CD8-positive, alpha-beta memory T cell (primary cell): ENCODE measurements at regions not wholly inside any gene's neighbourhood (a gene's known extent, or its start where the extent isn't known, plus 50 kb on each side); places are given as distances from the start of the nearest gene placed in this dataset.

Experiments
- CTCF ChIA-PET: fragments of 350-600 bp; sonication (Branson Sonifier 250); formaldehyde crosslinking; loops from one replicate; lab custom pipeline; 2021; ENCODE audit warnings: antibody characterized with exemption; lab: Charles Lee
- POLR2A ChIA-PET: fragments of 350-600 bp; sonication (Branson Sonifier 250); formaldehyde crosslinking; loops from one replicate; lab custom pipeline; 2021; ENCODE audit warnings: antibody characterized with exemption; lab: Charles Lee
- DNase-seq, 5 donors: peaks; one replicate each; pipeline versions ENCODE4 v3.0.0 to v3.0.0-alpha.2; 2020 to 2022; ENCODE audit warnings: mixed read lengths in 1 of 5
- H3K27ac ChIP-seq: one replicate; pipeline ENCODE4 v1.7.0; 2013; ENCODE audit warnings: low read depth, mild to moderate bottlenecking, low read length, moderate library complexity
- H3K27me3 ChIP-seq: 2 replicates; pipeline ENCODE4 v1.7.0; 2013; ENCODE audit warnings: low read length, mild to moderate bottlenecking; ENCODE audit not compliant: insufficient read depth, poor library complexity, severe bottlenecking
- H3K36me3 ChIP-seq: 2 replicates; pipeline ENCODE4 v1.7.0; 2013; ENCODE audit warnings: mild to moderate bottlenecking, low read length, moderate library complexity; ENCODE audit not compliant: insufficient read depth
- H3K4me1 ChIP-seq: 2 replicates; pipeline ENCODE4 v1.7.0; 2013; ENCODE audit warnings: mild to moderate bottlenecking, low read length, moderate library complexity; ENCODE audit not compliant: insufficient read depth
- H3K4me3 ChIP-seq: 2 replicates; pipeline ENCODE4 v1.7.0; 2013; ENCODE audit warnings: mild to moderate bottlenecking, low read length
- H3K9me3 ChIP-seq: 2 replicates; pipeline ENCODE4 v1.7.0; 2013; ENCODE audit warnings: mild to moderate bottlenecking, low read length
- H3K27ac Mint-ChIP-seq, 8 donors: one replicate each; pipeline ENCODE4 v1.8.0; 2020 to 2021; ENCODE audit warnings: mixed read lengths in 8 of 8, mild to moderate bottlenecking in 6 of 8, inconsistent platforms in 3 of 8, moderate library complexity in 3 of 8
- H3K27me3 Mint-ChIP-seq, 2 donors: one replicate each; pipeline ENCODE4 v1.8.0; 2020 to 2021; ENCODE audit warnings: mixed read lengths in 2 of 2, mild to moderate bottlenecking in 1 of 2, moderate library complexity in 1 of 2
- H3K36me3 Mint-ChIP-seq, 3 donors: one replicate each; pipeline ENCODE4 v1.8.0; 2020 to 2021; ENCODE audit warnings: mixed read lengths in 3 of 3, inconsistent platforms in 1 of 3, mild to moderate bottlenecking in 1 of 3
- H3K4me1 Mint-ChIP-seq, 3 donors: one replicate each; pipeline ENCODE4 v1.8.0; 2020 to 2021; ENCODE audit warnings: mixed read lengths in 3 of 3, inconsistent platforms in 1 of 3, mild to moderate bottlenecking in 1 of 3
- H3K4me3 Mint-ChIP-seq, 7 donors: one replicate each; pipeline ENCODE4 v1.8.0; 2020 to 2021; ENCODE audit warnings: mixed read lengths in 7 of 7, mild to moderate bottlenecking in 6 of 7, moderate library complexity in 4 of 7, inconsistent platforms in 2 of 7
- H3K9me3 Mint-ChIP-seq, 5 donors: one replicate each; pipeline ENCODE4 v1.8.0; 2020 to 2022; ENCODE audit warnings: mixed read lengths in 5 of 5, mild to moderate bottlenecking in 3 of 5, moderate library complexity in 2 of 5, inconsistent platforms in 1 of 5

DNA sequence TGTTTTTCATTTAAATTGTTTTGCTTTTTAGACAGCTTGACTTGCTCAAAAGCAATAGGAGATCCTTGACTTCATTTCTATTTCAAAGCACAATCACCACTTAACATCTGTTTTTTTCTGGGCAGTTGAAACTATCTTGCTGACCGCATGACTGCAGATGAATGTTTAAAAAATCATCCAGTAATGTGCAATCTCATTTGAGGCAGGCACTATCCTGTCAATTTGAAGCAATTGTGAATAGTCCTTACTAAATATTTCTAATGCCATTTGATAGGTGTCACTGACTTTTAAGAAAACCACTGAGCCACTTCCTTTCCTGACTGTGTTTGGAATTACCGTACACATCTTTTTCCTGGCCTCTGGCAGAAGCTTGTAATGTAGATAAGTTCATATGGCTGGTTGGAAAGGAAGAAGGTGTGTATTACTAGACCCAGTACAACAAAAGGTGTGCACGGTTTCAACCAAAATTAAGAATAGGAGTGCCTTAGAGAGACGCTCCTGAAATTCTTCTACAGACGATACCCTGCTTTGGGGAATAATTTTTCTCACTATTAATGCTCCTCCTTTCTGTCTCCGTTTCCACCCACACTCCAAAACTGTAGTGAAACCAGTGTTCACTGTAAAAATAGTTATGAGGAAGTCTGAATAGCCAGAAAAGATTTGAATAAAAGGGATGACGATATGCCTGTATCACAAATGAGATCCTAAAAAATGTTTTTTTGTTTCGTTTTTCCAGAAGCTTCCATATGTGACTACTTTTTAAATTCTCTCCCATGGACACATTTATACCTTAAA lies 136.7 kb upstream of the MOCS2 start:
- Mint-ChIP-seq H3K27me3 (peaks cover 0 to 4% of the 10 kb centered on the region in 2 donors), H3K4me1 (peaks cover 0 to 7% (median 0%) of the 10 kb centered on the region in 3 donors), H3K4me3 (no peak overlapping the region), H3K36me3 (no peaks in the 10 kb centered on the region), H3K27ac (no peak overlapping the region), H3K9me3 (no peaks in the 10 kb centered on the region)
- ChIA-PET POLR2A (no interaction called here), CTCF (no interaction called here)
- Histone ChIP-seq H3K4me1 (no peaks in the 10 kb centered on the region), H3K9me3 (no peaks in the 10 kb centered on the region), H3K27ac (no peak overlapping the region), H3K27me3 (no peaks in the 10 kb centered on the region), H3K36me3 (no peaks in the 10 kb centered on the region), H3K4me3 (no peak overlapping the region)
- no peak for DNase-seq

DNA sequence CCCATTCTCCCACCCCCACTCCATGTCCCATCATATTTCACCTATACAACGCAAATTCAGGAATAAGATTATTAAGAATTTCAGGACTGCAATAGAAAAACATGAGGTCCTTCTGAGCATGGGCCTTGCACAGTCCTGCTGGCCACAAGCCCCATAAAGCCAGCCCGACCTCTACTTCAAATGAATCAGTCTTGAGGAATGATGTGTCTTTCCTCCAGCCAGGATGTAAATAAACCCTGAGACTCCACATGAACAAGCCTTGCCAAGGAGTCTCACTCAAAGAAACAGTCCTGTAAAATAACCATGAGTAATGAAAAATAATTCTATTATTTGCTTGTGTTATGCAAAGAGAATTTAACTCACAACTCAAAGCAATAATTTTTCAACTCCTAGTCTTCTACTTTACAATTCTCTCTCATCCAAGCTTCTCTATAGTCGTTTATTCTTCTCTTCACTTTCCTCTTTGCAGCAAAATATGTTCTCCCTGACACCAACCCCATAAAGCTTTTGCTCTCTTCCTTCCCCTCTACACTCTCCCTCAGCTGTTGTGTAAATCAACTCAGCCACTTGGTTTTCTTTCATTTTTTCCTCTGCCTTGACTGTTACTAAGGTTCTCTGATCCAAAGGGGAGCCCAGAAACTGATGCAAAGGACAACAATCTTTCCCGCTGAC lies 140.1 kb upstream of the MOCS2 start:
- Mint-ChIP-seq H3K4me3 (peak overlapping the region in 1 of 7 donors; percentile 10), H3K4me1 (peaks cover 0 to 13% (median 11%) of the 10 kb centered on the region in 3 donors), H3K9me3 (no peaks in the 10 kb centered on the region), H3K27me3 (peaks cover under 1 to 4% of the 10 kb centered on the region in 2 donors), H3K36me3 (no peaks in the 10 kb centered on the region), H3K27ac (no peak overlapping the region)
- Histone ChIP-seq H3K36me3 (no peaks in the 10 kb centered on the region), H3K27me3 (no peaks in the 10 kb centered on the region), H3K4me1 (no peaks in the 10 kb centered on the region), H3K9me3 (no peaks in the 10 kb centered on the region), H3K27ac (no peak overlapping the region), H3K4me3 (no peak overlapping the region)
- no peak for DNase-seq
- CTCF ChIA-PET = no interaction called here
- POLR2A ChIA-PET = no interaction called here

DNA sequence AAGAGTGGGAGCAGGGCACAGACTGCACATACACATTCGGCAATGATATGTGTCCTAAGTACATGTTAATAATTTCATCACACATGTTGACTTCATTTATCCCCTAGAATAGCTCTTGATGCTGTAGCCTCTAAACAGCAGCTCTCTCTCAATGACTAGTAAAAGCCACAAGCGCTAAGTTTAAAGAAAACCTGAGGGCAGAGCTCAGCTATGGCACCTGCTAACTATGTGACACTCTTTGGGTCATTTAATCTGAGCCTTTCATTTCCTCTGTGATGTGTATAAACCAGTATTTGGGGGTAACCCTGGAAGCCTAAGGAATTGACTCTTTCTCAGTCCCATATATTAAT lies 140.6 kb upstream of the MOCS2 start:
- Mint-ChIP-seq H3K27me3 (peaks cover 2 to 4% of the 10 kb centered on the region in 2 donors), H3K36me3 (no peaks in the 10 kb centered on the region), H3K27ac (no peak overlapping the region), H3K4me3 (peak overlapping the region in 1 of 7 donors; percentile 10), H3K4me1 (peaks cover 0 to 13% (median 11%) of the 10 kb centered on the region in 3 donors), H3K9me3 (no peaks in the 10 kb centered on the region)
- Histone ChIP-seq H3K27ac (no peak overlapping the region), H3K9me3 (no peaks in the 10 kb centered on the region), H3K36me3 (no peaks in the 10 kb centered on the region), H3K27me3 (no peaks in the 10 kb centered on the region), H3K4me3 (no peak overlapping the region), H3K4me1 (no peaks in the 10 kb centered on the region)
- ChIA-PET CTCF (no interaction called here), POLR2A (no interaction called here)
- DNase-seq = no peak

DNA sequence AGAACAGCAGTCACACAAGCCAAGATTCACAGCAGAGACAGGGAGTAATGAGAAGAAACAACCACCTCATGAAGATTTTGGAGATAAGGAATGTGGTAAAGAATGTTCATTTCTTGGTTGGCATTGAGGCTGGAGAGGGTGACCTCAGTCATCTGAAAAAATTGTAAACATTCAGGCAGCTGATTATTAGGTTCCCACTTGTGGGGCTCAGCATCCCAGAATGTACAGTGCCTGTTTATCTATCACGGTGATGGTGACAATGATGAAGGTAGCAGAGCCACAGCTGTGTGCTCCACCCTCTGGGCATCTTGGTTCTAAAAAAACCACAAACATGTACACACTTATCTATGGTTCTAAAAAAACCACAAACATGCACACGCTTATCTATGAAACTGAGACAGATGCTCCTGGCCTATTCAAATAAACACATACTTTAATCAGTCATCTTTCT lies 143.9 kb upstream of the MOCS2 start:
- no peak for DNase-seq
- CTCF ChIA-PET = no interaction called here

DNA sequence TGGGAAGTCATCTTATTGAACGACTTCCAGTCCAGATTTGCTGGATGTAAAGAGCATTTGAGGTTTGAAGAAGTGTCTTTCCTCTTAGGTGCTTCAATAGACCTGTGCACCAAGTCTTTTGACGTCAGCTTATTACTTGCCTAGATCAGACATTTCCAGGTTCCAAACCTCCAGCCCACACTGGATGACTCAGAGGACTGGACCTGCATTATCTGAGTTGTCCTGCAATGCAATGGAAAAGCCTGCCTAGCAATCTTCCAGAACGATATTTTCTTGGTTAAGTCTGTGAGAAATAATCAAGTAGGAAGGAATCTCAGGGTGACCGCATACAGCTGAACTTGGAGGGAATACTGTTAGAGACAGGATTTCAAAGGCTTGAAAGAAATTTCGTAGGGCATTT lies 147.2 kb upstream of the MOCS2 start:
- H3K4me3 ChIP-seq = no peak overlapping the region
- no peak for DNase-seq
- no peaks in the 10 kb centered on the region for H3K9me3 Mint-ChIP-seq
- H3K27ac Mint-ChIP-seq = no peak overlapping the region
- no peaks in the 10 kb centered on the region for H3K27me3 ChIP-seq
- H3K36me3 Mint-ChIP-seq = no peaks in the 10 kb centered on the region
- H3K4me3 Mint-ChIP-seq = no peak overlapping the region
- no peaks in the 10 kb centered on the region for H3K36me3 ChIP-seq
- POLR2A ChIA-PET = no interaction called here
- no peaks in the 10 kb centered on the region for H3K9me3 ChIP-seq
- H3K27me3 Mint-ChIP-seq = peaks cover 2 to 7% of the 10 kb centered on the region in 2 donors
- CTCF ChIA-PET = no interaction called here
- no peak overlapping the region for H3K27ac ChIP-seq
- no peaks in the 10 kb centered on the region for H3K4me1 ChIP-seq
- H3K4me1 Mint-ChIP-seq = peaks cover 0 to 13% (median 4%) of the 10 kb centered on the region in 3 donors

More for the DNA sequence above, 143.9 kb upstream of the MOCS2 start:
- no peaks in the 10 kb centered on the region for H3K4me1 ChIP-seq
- H3K4me1 Mint-ChIP-seq = peaks cover 0 to 13% (median 4%) of the 10 kb centered on the region in 3 donors
- no peaks in the 10 kb centered on the region for H3K27me3 ChIP-seq
- no peak overlapping the region for H3K4me3 Mint-ChIP-seq
- H3K9me3 ChIP-seq = no peaks in the 10 kb centered on the region
- no peak overlapping the region for H3K27ac Mint-ChIP-seq
- no peaks in the 10 kb centered on the region for H3K36me3 ChIP-seq
- H3K4me3 ChIP-seq = no peak overlapping the region
- H3K9me3 Mint-ChIP-seq = no peaks in the 10 kb centered on the region
- POLR2A ChIA-PET = no interaction called here
- H3K27me3 Mint-ChIP-seq = peaks cover 2 to 11% of the 10 kb centered on the region in 2 donors
- H3K27ac ChIP-seq = no peak overlapping the region
- H3K36me3 Mint-ChIP-seq = no peaks in the 10 kb centered on the region

DNA sequence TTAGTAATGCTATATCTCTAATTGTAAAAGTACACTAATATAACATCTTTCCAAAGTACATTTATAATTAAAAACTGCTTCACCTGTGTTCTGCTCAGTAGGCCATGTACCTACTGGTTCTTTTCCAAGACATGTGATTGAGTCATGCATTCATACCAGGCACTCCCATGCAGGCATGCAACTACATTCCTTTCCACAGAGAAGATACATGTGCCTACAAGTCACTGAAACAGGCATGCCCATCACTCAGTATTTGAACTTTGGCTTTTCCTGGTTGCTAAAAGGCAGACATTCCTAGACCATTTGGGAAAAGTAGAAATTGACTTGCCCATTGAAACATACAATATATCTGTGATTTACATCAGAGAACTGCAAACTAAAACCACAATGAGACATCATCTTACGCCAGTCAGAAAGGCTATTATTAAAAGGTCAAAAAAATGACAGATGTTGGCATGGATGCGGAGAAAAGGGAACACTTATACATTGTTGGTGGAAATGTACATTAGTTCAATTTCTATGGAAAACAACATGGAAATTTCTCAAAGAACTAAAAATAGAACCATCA lies 148.3 kb upstream of the MOCS2 start:
- H3K4me3 Mint-ChIP-seq = no peak overlapping the region
- Histone ChIP-seq H3K9me3 (no peaks in the 10 kb centered on the region), H3K27ac (no peak overlapping the region), H3K36me3 (no peaks in the 10 kb centered on the region), H3K4me3 (no peak overlapping the region), H3K4me1 (no peaks in the 10 kb centered on the region), H3K27me3 (no peaks in the 10 kb centered on the region)
- H3K36me3 Mint-ChIP-seq = no peaks in the 10 kb centered on the region
- no peak overlapping the region for H3K27ac Mint-ChIP-seq
- H3K27me3 Mint-ChIP-seq = peaks cover 2 to 7% of the 10 kb centered on the region in 2 donors
- ChIA-PET POLR2A (no interaction called here), CTCF (interaction anchor here (0.5 kb wide), 1 partner anchor 69 kb away, joined by 3 read pairs; no protein-coding TSS in a partner anchor)
- no peaks in the 10 kb centered on the region for H3K9me3 Mint-ChIP-seq
- no peak for DNase-seq
- peaks cover 0 to 13% (median 4%) of the 10 kb centered on the region in 3 donors for H3K4me1 Mint-ChIP-seq

DNA sequence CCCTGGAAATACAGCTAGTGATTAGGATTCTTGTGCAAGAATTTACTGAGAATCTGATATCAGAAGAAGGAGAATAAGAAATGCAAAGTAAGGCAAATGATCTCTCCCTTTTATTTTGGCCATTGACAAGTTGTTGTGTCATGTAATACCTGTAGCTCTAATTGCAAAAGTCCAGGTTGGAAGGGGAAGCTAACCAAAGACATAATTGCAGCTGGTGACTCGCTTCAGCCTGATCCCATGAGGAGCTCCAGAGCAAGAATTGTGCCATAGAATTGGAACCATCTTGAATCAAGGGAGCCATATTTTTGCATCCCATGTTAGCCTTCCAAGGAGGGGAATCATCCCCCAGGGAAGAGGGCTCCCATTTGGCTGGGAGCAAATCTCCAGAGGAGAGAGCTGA lies 149.6 kb upstream of the MOCS2 start:
- H3K27ac ChIP-seq = no peak overlapping the region
- no peaks in the 10 kb centered on the region for H3K9me3 ChIP-seq
- no peaks in the 10 kb centered on the region for H3K27me3 ChIP-seq
- ChIA-PET POLR2A (no interaction called here), CTCF (no interaction called here)
- peaks cover 0 to under 1% (median 0%) of the 10 kb centered on the region in 3 donors for H3K4me1 Mint-ChIP-seq
- H3K4me1 ChIP-seq = no peaks in the 10 kb centered on the region
- H3K9me3 Mint-ChIP-seq = no peaks in the 10 kb centered on the region
- no peak overlapping the region for H3K4me3 Mint-ChIP-seq
- no peaks in the 10 kb centered on the region for H3K36me3 ChIP-seq
- H3K27ac Mint-ChIP-seq = no peak overlapping the region
- H3K36me3 Mint-ChIP-seq = no peaks in the 10 kb centered on the region
- H3K4me3 ChIP-seq = no peak overlapping the region
- peaks cover 2 to 7% of the 10 kb centered on the region in 2 donors for H3K27me3 Mint-ChIP-seq
- DNase-seq = no peak

DNA sequence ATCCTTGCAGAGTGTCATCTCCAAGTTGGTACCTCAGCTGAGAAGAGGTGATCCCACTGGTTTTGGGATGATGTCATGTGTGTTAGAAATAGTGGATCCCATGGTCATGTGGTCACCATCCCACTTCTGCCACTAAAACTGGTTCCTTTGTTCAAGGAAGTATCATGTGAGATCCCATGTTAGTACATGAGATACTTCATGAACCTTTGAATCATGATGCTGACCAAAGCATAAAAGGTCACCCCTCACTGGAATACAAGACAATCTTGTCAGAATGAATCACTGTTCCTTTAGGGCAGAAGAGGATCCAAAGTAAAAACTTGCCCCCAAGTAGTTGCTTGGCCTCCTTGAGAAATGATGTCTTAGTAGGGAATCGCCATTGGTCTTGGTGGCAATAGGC lies 150.9 kb upstream of the MOCS2 start:
- H3K9me3 ChIP-seq = no peaks in the 10 kb centered on the region
- Mint-ChIP-seq H3K36me3 (no peaks in the 10 kb centered on the region), H3K4me3 (no peak overlapping the region), H3K27ac (no peak overlapping the region), H3K4me1 (no peaks in the 10 kb centered on the region), H3K9me3 (no peaks in the 10 kb centered on the region), H3K27me3 (peaks cover 0 to 12% of the 10 kb centered on the region in 2 donors)
- no peak for DNase-seq
- POLR2A ChIA-PET = no interaction called here
- H3K36me3 ChIP-seq = no peaks in the 10 kb centered on the region
- no peak overlapping the region for H3K4me3 ChIP-seq
- H3K4me1 ChIP-seq = no peaks in the 10 kb centered on the region
- H3K27ac ChIP-seq = no peak overlapping the region
- CTCF ChIA-PET = no interaction called here
- no peaks in the 10 kb centered on the region for H3K27me3 ChIP-seq
